Mammary epithelial cell (primary cell): ENCODE measurements at regions not wholly inside any gene's neighbourhood (a gene's known extent, or its start where the extent isn't known, plus 50 kb on each side); places are given as distances from the start of the nearest gene placed in this dataset.

ENCODE experiments used
- CTCF ChIP-seq, 2 donors: IDR thresholded peaks in 1 of 2; conservative IDR thresholded peaks in 1 of 2; 2 replicates each; pipeline ENCODE4 v1.5.1; 2011 to 2012; ENCODE audit warnings: inconsistent platforms in 2 of 2, low read length in 2 of 2, mild to moderate bottlenecking in 2 of 2, control low read depth in 1 of 2, low read depth in 1 of 2; ENCODE audit not compliant: insufficient read depth in 1 of 2; ENCODE audit errors: extremely low read depth in 1 of 2
- EZH2 ChIP-seq: IDR thresholded peaks from 2 replicates; pipeline ENCODE4 v1.6.1; 2012; ENCODE audit warnings: low read length, inconsistent platforms, borderline replicate concordance

- TF ChIP-seq CTCF (conservative IDR thresholded peaks at IDR 0.05 in 1 of 2, IDR thresholded peaks at IDR 0.05 in 1 of 2; ENCODE audit: extremely low read depth in 1 of 2, insufficient read depth in 1 of 2, low read depth in 1 of 2, low read length in 2 of 2) (no peak), EZH2 (no peak)
Observed at GRCh38 chr1:97013136-97013535, 291.6 kb downstream of the PTBP2 start.
